ENCODE measurements at regions not wholly inside any gene's neighbourhood (a gene's known extent, or its start where the extent isn't known, plus 50 kb on each side); places are given as distances from the start of the nearest gene placed in this dataset.

- H3K9ac ChIP-seq (ENCODE audit: low read length), result no peak overlapping the region
- no peaks in the 10 kb centered on the region for H3K27me3 ChIP-seq (ENCODE audit: insufficient read depth, low read length, poor library complexity)
- no peak overlapping the region for H3K23ac ChIP-seq (ENCODE audit: low read length)
- no peaks in the 10 kb centered on the region for H3K4me1 ChIP-seq (ENCODE audit: control insufficient read depth, low read depth, low read length)
- H4K5ac ChIP-seq (ENCODE audit: low read length), result no peak overlapping the region
- H3K79me2 ChIP-seq (ENCODE audit: control insufficient read depth, insufficient read depth, low read length), result no peaks in the 10 kb centered on the region
- H2BK5ac ChIP-seq (ENCODE audit: low read length), result no peak overlapping the region
- WGBS (ENCODE audit: extremely low coverage, insufficient coverage, low lambda C conversion rate), result no CpG with 5 or more reads among the region's 3 CpGs
- no peak overlapping the region for H4K8ac ChIP-seq (ENCODE audit: low read depth, low read length)
- no peaks in the 10 kb centered on the region for H3K79me1 ChIP-seq (ENCODE audit: low read length)
- no peak overlapping the region for H2BK120ac ChIP-seq (ENCODE audit: low read depth, low read length)
- H3K56ac ChIP-seq (ENCODE audit: low read length), result no peak overlapping the region
- no peak overlapping the region for H3K4ac ChIP-seq (ENCODE audit: low read depth, low read length)
- H3K36me3 ChIP-seq (ENCODE audit: control insufficient read depth, insufficient read depth, low read length), result no peaks in the 10 kb centered on the region
- H3K4me3 ChIP-seq (ENCODE audit: low read length), result no peak overlapping the region
- H3K18ac ChIP-seq (ENCODE audit: low read length), result no peak overlapping the region
- DNase-seq, result no peak
- no peak overlapping the region for H2AK5ac ChIP-seq (ENCODE audit: low read length)
- no peak overlapping the region for H3K27ac ChIP-seq (ENCODE audit: low read depth, low read length)
- no peak overlapping the region for H2BK15ac ChIP-seq (replicated peaks; ENCODE audit: low read depth)
- H3K4me2 ChIP-seq (ENCODE audit: low read length), result no peak overlapping the region
These were observed 695.7 kb upstream of the GJE1 start for GRCh38 chr6:141437011-141437410.

- Histone ChIP-seq H2BK5ac (ENCODE audit: low read length) (no peak overlapping the region), H3K4ac (ENCODE audit: low read depth, low read length) (no peak overlapping the region), H3K4me3 (ENCODE audit: low read length) (no peak overlapping the region), H3K4me2 (ENCODE audit: low read length) (no peak overlapping the region), H3K23ac (ENCODE audit: low read length) (no peak overlapping the region), H2BK15ac (replicated peaks; ENCODE audit: low read depth) (no peak overlapping the region), H3K79me1 (ENCODE audit: low read length) (no peaks in the 10 kb centered on the region), H3K36me3 (ENCODE audit: control insufficient read depth, insufficient read depth, low read length) (no peaks in the 10 kb centered on the region), H3K4me1 (ENCODE audit: control insufficient read depth, low read depth, low read length) (no peaks in the 10 kb centered on the region), H3K56ac (ENCODE audit: low read length) (no peak overlapping the region), H3K27me3 (ENCODE audit: insufficient read depth, low read length, poor library complexity) (no peaks in the 10 kb centered on the region), H3K9ac (ENCODE audit: low read length) (no peak overlapping the region), H2BK120ac (ENCODE audit: low read depth, low read length) (no peak overlapping the region), H3K18ac (ENCODE audit: low read length) (no peak overlapping the region), H2AK5ac (ENCODE audit: low read length) (no peak overlapping the region), H3K79me2 (ENCODE audit: control insufficient read depth, insufficient read depth, low read length) (no peaks in the 10 kb centered on the region), H4K5ac (ENCODE audit: low read length) (no peak overlapping the region), H3K27ac (ENCODE audit: low read depth, low read length) (no peak overlapping the region), H4K8ac (ENCODE audit: low read depth, low read length) (no peak overlapping the region)
- WGBS (ENCODE audit: extremely low coverage, insufficient coverage, low lambda C conversion rate), result no CpG with 5 or more reads among the region's 5 CpGs
- DNase-seq, result no peak
These were observed 706.2 kb upstream of the GJE1 start for GRCh38 chr6:141426400-141426980.

- H3K23ac ChIP-seq (ENCODE audit: low read length), result no peak overlapping the region
- H3K27me3 ChIP-seq (ENCODE audit: insufficient read depth, low read length, poor library complexity), result no peaks in the 10 kb centered on the region
- no peak overlapping the region for H3K9ac ChIP-seq (ENCODE audit: low read length)
- no peaks in the 10 kb centered on the region for H3K79me1 ChIP-seq (ENCODE audit: low read length)
- H3K18ac ChIP-seq (ENCODE audit: low read length), result no peak overlapping the region
- H4K8ac ChIP-seq (ENCODE audit: low read depth, low read length), result no peak overlapping the region
- no peak overlapping the region for H3K4me2 ChIP-seq (ENCODE audit: low read length)
- H2BK15ac ChIP-seq (replicated peaks; ENCODE audit: low read depth), result no peak overlapping the region
- H3K4me1 ChIP-seq (ENCODE audit: control insufficient read depth, low read depth, low read length), result no peaks in the 10 kb centered on the region
- H3K27ac ChIP-seq (ENCODE audit: low read depth, low read length), result no peak overlapping the region
- H2AK5ac ChIP-seq (ENCODE audit: low read length), result no peak overlapping the region
- peak; percentile 34 for DNase-seq
- no peak overlapping the region for H2BK120ac ChIP-seq (ENCODE audit: low read depth, low read length)
- H3K56ac ChIP-seq (ENCODE audit: low read length), result no peak overlapping the region
- no peak overlapping the region for H3K4me3 ChIP-seq (ENCODE audit: low read length)
- H3K4ac ChIP-seq (ENCODE audit: low read depth, low read length), result no peak overlapping the region
- no peak overlapping the region for H4K5ac ChIP-seq (ENCODE audit: low read length)
- no peaks in the 10 kb centered on the region for H3K36me3 ChIP-seq (ENCODE audit: control insufficient read depth, insufficient read depth, low read length)
- no CpG with 5 or more reads among the region's 4 CpGs for WGBS (ENCODE audit: extremely low coverage, insufficient coverage, low lambda C conversion rate)
- H3K79me2 ChIP-seq (ENCODE audit: control insufficient read depth, insufficient read depth, low read length), result no peaks in the 10 kb centered on the region
- no peak overlapping the region for H2BK5ac ChIP-seq (ENCODE audit: low read length)
These were observed 711.3 kb upstream of the GJE1 start for GRCh38 chr6:141421378-141421777.

- no peak overlapping the region for H4K8ac ChIP-seq (ENCODE audit: low read depth, low read length)
- H3K79me1 ChIP-seq (ENCODE audit: low read length), result no peaks in the 10 kb centered on the region
- no peak overlapping the region for H3K56ac ChIP-seq (ENCODE audit: low read length)
- no peak overlapping the region for H2BK15ac ChIP-seq (replicated peaks; ENCODE audit: low read depth)
- no peaks in the 10 kb centered on the region for H3K79me2 ChIP-seq (ENCODE audit: control insufficient read depth, insufficient read depth, low read length)
- DNase-seq, result no peak
- H3K23ac ChIP-seq (ENCODE audit: low read length), result no peak overlapping the region
- no peak overlapping the region for H3K27ac ChIP-seq (ENCODE audit: low read depth, low read length)
- no peak overlapping the region for H2BK5ac ChIP-seq (ENCODE audit: low read length)
- no peak overlapping the region for H2AK5ac ChIP-seq (ENCODE audit: low read length)
- no peaks in the 10 kb centered on the region for H3K4me1 ChIP-seq (ENCODE audit: control insufficient read depth, low read depth, low read length)
- H2BK120ac ChIP-seq (ENCODE audit: low read depth, low read length), result no peak overlapping the region
- no peak overlapping the region for H3K4me2 ChIP-seq (ENCODE audit: low read length)
- H3K9ac ChIP-seq (ENCODE audit: low read length), result no peak overlapping the region
- H3K36me3 ChIP-seq (ENCODE audit: control insufficient read depth, insufficient read depth, low read length), result no peaks in the 10 kb centered on the region
- no peak overlapping the region for H4K5ac ChIP-seq (ENCODE audit: low read length)
- H3K27me3 ChIP-seq (ENCODE audit: insufficient read depth, low read length, poor library complexity), result no peaks in the 10 kb centered on the region
- H3K4ac ChIP-seq (ENCODE audit: low read depth, low read length), result no peak overlapping the region
- no peak overlapping the region for H3K4me3 ChIP-seq (ENCODE audit: low read length)
- no peak overlapping the region for H3K18ac ChIP-seq (ENCODE audit: low read length)
- no CpG with 5 or more reads among the region's 7 CpGs for WGBS (ENCODE audit: extremely low coverage, insufficient coverage, low lambda C conversion rate)
These were observed 714.6 kb upstream of the GJE1 start for GRCh38 chr6:141418076-141418475.

GRCh38 chr6:141415896-141416295 lies 716.8 kb upstream of the GJE1 start:
- no peaks in the 10 kb centered on the region for H3K4me1 ChIP-seq (ENCODE audit: control insufficient read depth, low read depth, low read length)
- H2BK15ac ChIP-seq (replicated peaks; ENCODE audit: low read depth), result no peak overlapping the region
- no CpG with 5 or more reads among the region's 2 CpGs for WGBS (ENCODE audit: extremely low coverage, insufficient coverage, low lambda C conversion rate)
- H3K4ac ChIP-seq (ENCODE audit: low read depth, low read length), result no peak overlapping the region
- no peak overlapping the region for H3K23ac ChIP-seq (ENCODE audit: low read length)
- H3K4me3 ChIP-seq (ENCODE audit: low read length), result no peak overlapping the region
- no peak overlapping the region for H2BK120ac ChIP-seq (ENCODE audit: low read depth, low read length)
- H3K27ac ChIP-seq (ENCODE audit: low read depth, low read length), result no peak overlapping the region
- no peak for DNase-seq
- no peak overlapping the region for H3K18ac ChIP-seq (ENCODE audit: low read length)
- no peak overlapping the region for H3K9ac ChIP-seq (ENCODE audit: low read length)
- H3K36me3 ChIP-seq (ENCODE audit: control insufficient read depth, insufficient read depth, low read length), result no peaks in the 10 kb centered on the region
- no peaks in the 10 kb centered on the region for H3K79me2 ChIP-seq (ENCODE audit: control insufficient read depth, insufficient read depth, low read length)
- H3K79me1 ChIP-seq (ENCODE audit: low read length), result no peaks in the 10 kb centered on the region
- no peak overlapping the region for H4K8ac ChIP-seq (ENCODE audit: low read depth, low read length)
- H4K5ac ChIP-seq (ENCODE audit: low read length), result no peak overlapping the region
- no peak overlapping the region for H2AK5ac ChIP-seq (ENCODE audit: low read length)
- no peaks in the 10 kb centered on the region for H3K27me3 ChIP-seq (ENCODE audit: insufficient read depth, low read length, poor library complexity)
- no peak overlapping the region for H2BK5ac ChIP-seq (ENCODE audit: low read length)
- no peak overlapping the region for H3K56ac ChIP-seq (ENCODE audit: low read length)
- no peak overlapping the region for H3K4me2 ChIP-seq (ENCODE audit: low read length)

GRCh38 chr6:141413196-141413595 lies 719.5 kb upstream of the GJE1 start:
- Histone ChIP-seq H4K8ac (ENCODE audit: low read depth, low read length) (no peak overlapping the region), H3K79me2 (ENCODE audit: control insufficient read depth, insufficient read depth, low read length) (no peaks in the 10 kb centered on the region), H3K56ac (ENCODE audit: low read length) (no peak overlapping the region), H3K27ac (ENCODE audit: low read depth, low read length) (no peak overlapping the region), H3K4ac (ENCODE audit: low read depth, low read length) (no peak overlapping the region), H3K27me3 (ENCODE audit: insufficient read depth, low read length, poor library complexity) (no peaks in the 10 kb centered on the region), H3K79me1 (ENCODE audit: low read length) (no peaks in the 10 kb centered on the region), H2AK5ac (ENCODE audit: low read length) (no peak overlapping the region), H2BK5ac (ENCODE audit: low read length) (no peak overlapping the region), H2BK120ac (ENCODE audit: low read depth, low read length) (no peak overlapping the region), H3K23ac (ENCODE audit: low read length) (no peak overlapping the region), H3K4me3 (ENCODE audit: low read length) (no peak overlapping the region), H3K4me1 (ENCODE audit: control insufficient read depth, low read depth, low read length) (no peaks in the 10 kb centered on the region), H3K4me2 (ENCODE audit: low read length) (no peak overlapping the region), H2BK15ac (replicated peaks; ENCODE audit: low read depth) (no peak overlapping the region), H3K36me3 (ENCODE audit: control insufficient read depth, insufficient read depth, low read length) (no peaks in the 10 kb centered on the region), H3K18ac (ENCODE audit: low read length) (no peak overlapping the region), H4K5ac (ENCODE audit: low read length) (no peak overlapping the region), H3K9ac (ENCODE audit: low read length) (no peak overlapping the region)
- no CpG with 5 or more reads among the region's 1 CpG for WGBS (ENCODE audit: extremely low coverage, insufficient coverage, low lambda C conversion rate)
- no peak for DNase-seq

Data from mesendoderm (in vitro differentiated cells).